ENCODE measurements at regions not wholly inside any gene's neighbourhood (a gene's known extent, or its start where the extent isn't known, plus 50 kb on each side); places are given as distances from the start of the nearest gene placed in this dataset.

DNA sequence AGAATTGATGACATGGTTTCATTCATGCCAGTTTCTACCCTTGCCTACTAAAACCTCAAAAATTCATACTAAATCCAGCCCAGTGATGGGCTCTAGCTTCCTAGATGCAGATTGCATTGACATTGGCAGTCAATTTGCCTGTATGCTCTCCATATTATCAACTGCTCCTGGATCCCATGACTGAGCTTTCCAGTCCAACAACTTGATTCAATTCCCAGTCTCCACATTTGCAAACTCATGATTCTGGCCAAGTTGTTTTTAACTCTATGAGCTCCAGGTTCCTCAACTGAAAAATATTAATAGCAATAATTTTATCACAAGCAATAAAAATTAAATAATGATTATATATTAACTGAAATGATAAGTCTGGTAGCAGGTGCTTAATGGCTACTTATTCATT is 51.0 kb upstream of the DSC1 start:
- DNase-seq (no peak), FAIRE-seq (no peak)
- Histone ChIP-seq H3K4me3 (ENCODE audit: low read length in 3 of 3) (no peak overlapping the region), H3K27me3 (ENCODE audit: control insufficient read depth, insufficient read depth, low read length) (no peaks in the 10 kb centered on the region), H3K9me3 (ENCODE audit: control insufficient read depth in 2 of 3, insufficient read depth in 1 of 3, low read length in 3 of 3) (no peaks in the 10 kb centered on the region), H3K4me1 (ENCODE audit: control insufficient read depth in 2 of 3, insufficient read depth in 2 of 3, low read depth in 1 of 3, low read length in 3 of 3) (peaks cover 0 to 11% (median 3%) of the 10 kb centered on the region in 3 donors), H3K9ac (ENCODE audit: low read length in 3 of 3) (no peak overlapping the region), H3K27ac (ENCODE audit: low read depth in 2 of 2, low read length in 2 of 2) (no peak overlapping the region), H3K36me3 (ENCODE audit: control insufficient read depth in 2 of 3, insufficient read depth in 3 of 3, low read length in 3 of 3) (no peaks in the 10 kb centered on the region)
- intact Hi-C loops (cut with DNase I) = no loop called here
- TF ChIP-seq, protein P1, sequence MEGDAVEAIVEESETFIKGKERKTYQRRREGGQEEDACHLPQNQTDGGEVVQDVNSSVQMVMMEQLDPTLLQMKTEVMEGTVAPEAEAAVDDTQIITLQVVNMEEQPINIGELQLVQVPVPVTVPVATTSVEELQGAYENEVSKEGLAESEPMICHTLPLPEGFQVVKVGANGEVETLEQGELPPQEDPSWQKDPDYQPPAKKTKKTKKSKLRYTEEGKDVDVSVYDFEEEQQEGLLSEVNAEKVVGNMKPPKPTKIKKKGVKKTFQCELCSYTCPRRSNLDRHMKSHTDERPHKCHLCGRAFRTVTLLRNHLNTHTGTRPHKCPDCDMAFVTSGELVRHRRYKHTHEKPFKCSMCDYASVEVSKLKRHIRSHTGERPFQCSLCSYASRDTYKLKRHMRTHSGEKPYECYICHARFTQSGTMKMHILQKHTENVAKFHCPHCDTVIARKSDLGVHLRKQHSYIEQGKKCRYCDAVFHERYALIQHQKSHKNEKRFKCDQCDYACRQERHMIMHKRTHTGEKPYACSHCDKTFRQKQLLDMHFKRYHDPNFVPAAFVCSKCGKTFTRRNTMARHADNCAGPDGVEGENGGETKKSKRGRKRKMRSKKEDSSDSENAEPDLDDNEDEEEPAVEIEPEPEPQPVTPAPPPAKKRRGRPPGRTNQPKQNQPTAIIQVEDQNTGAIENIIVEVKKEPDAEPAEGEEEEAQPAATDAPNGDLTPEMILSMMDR (IDR thresholded peaks at IDR 0.05; ENCODE audit: borderline replicate concordance, extremely low read depth, insufficient read depth) = no peak

DNA sequence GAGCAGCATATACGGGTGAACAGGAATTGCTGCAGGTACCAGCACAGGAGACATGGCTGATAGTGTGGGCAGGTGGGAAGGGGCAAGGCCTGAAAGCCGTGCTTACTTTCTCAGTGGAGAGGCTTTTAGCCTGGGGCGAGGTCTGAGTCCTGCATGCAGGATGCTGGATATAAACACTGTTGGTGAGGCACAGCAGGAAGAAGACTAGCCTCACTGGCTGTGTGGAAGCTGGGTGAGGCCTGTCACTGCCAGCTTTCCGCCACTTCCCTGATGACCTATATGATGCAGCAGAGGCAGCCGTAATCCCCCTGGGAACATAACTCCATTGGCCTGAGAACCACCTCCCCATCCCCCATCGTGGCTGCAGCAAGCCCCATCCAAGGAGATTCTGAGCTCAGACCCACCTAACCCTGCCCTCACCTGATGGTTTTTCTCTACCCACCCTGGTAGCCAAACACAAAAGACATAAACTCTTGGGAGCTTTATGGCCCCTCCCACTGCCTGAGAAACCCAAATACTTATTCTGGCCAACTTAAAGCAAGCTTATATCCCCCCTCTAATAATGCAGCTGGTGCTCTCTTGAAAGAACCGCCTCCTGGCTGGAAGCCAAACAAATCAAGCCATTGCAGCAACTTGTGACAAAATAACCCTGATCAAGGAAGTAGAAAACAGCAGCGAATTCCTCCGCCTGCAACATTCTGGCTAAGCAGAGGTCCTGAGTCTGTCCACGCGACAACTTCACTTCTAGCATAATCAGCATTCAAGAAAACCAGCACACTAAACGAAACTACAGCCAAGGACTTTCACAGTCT is 54.6 kb upstream of the DSC1 start:
- Histone ChIP-seq H3K36me3 (ENCODE audit: control insufficient read depth in 2 of 3, insufficient read depth in 3 of 3, low read length in 3 of 3) (no peaks in the 10 kb centered on the region), H3K4me1 (ENCODE audit: control insufficient read depth in 2 of 3, insufficient read depth in 2 of 3, low read depth in 1 of 3, low read length in 3 of 3) (peaks cover 0 to 11% (median 3%) of the 10 kb centered on the region in 3 donors), H3K4me3 (ENCODE audit: low read length in 3 of 3) (peak overlapping the region in 2 of 3 donors; percentile 4 to 25), H3K27ac (ENCODE audit: low read depth in 2 of 2, low read length in 2 of 2) (no peak overlapping the region), H3K27me3 (ENCODE audit: control insufficient read depth, insufficient read depth, low read length) (no peaks in the 10 kb centered on the region), H3K9ac (ENCODE audit: low read length in 3 of 3) (no peak overlapping the region), H3K9me3 (ENCODE audit: control insufficient read depth in 2 of 3, insufficient read depth in 1 of 3, low read length in 3 of 3) (peaks cover 0 to under 1% (median 0%) of the 10 kb centered on the region in 3 donors)
- TF ChIP-seq, protein P1 (IDR thresholded peaks at IDR 0.05; ENCODE audit: borderline replicate concordance, extremely low read depth, insufficient read depth) = no peak
- intact Hi-C loops (cut with DNase I) = no loop called here
- DNase-seq (peak in 4 of 5 donors; percentile 56 to 86 (median 69)), FAIRE-seq (no peak)

DNA sequence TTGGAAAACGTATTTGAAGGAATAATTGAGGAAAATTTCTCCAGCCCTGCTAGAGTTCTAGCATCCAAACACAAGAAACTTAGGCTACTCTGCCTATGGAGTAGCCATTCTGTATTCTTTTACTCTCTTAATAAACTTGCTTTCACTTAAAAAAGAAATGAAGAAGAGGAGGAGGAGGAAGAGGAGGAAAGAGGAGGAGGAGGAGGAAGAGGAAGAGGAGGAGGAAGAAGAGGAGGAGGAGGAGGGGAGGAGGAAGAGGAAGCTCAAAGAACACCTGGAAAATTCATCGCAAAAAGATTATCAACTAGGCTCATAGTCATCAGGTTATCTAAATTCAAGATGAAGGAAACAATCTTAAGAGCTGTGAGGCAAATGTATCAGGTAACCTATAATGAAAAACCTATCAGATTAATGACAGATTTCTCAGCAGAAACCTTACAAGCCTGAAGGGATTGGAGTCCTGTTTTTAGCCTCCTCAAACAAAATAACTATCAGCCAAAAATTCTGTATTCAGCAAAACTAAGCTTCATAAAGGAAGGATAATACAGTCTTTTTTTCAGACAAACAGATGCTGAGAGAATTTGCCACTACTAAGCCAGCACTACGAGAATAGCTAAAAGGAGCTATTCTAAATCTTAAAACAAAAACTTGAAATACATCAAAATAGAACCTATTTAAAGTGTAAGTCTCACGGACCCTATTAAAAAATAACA is 56.2 kb upstream of the DSC1 start:
- intact Hi-C loops (cut with DNase I) = no loop called here
- Histone ChIP-seq H3K27me3 (ENCODE audit: control insufficient read depth, insufficient read depth, low read length) (no peaks in the 10 kb centered on the region), H3K27ac (ENCODE audit: low read depth in 2 of 2, low read length in 2 of 2) (no peak overlapping the region), H3K9me3 (ENCODE audit: control insufficient read depth in 2 of 3, insufficient read depth in 1 of 3, low read length in 3 of 3) (peaks cover 0 to 3% (median 0%) of the 10 kb centered on the region in 3 donors), H3K36me3 (ENCODE audit: control insufficient read depth in 2 of 3, insufficient read depth in 3 of 3, low read length in 3 of 3) (no peaks in the 10 kb centered on the region), H3K4me1 (ENCODE audit: control insufficient read depth in 2 of 3, insufficient read depth in 2 of 3, low read depth in 1 of 3, low read length in 3 of 3) (peaks cover 0 to 11% (median 3%) of the 10 kb centered on the region in 3 donors), H3K4me3 (ENCODE audit: low read length in 3 of 3) (no peak overlapping the region), H3K9ac (ENCODE audit: low read length in 3 of 3) (no peak overlapping the region)
- DNase-seq (no peak), FAIRE-seq (no peak)
- TF ChIP-seq, protein P1 (IDR thresholded peaks at IDR 0.05; ENCODE audit: borderline replicate concordance, extremely low read depth, insufficient read depth) = no peak

All from kidney (tissue), 13 donors.